K562 (cell line): ENCODE measurements at regions not wholly inside any gene's neighbourhood (a gene's known extent, or its start where the extent isn't known, plus 50 kb on each side); places are given as distances from the start of the nearest gene placed in this dataset.

Experiments
- ATAC-seq: fragments of 200-7000 bp; cut with Tn5 transposase; 3 replicates; pipeline ENCODE4 v1.9.1; 2020; ENCODE audit warnings: moderate library complexity
- BruUV-seq: library from RNA; stranded (reverse); fragments of 400-500 nt; replicated peaks from 2 replicates; lab custom pipeline; 2021; lab: Mats Ljungman, UMichigan
- CTCF ChIA-PET: fragments of 300-600 bp; formaldehyde crosslinking; extraction: SDS; loops from one replicate; lab custom pipeline; 2021; ENCODE audit warnings: low intra/inter-chr PET ratio; lab: Yijun Ruan, JAX
- POLR2A ChIA-PET: fragments of 300-600, 350-650 bp; sonication (Branson Sonifier 250); formaldehyde crosslinking; extraction: SDS; loops from one replicate; lab custom pipeline; 2021; ENCODE audit warnings: antibody characterized with exemption, inconsistent platforms; lab: Yijun Ruan, JAX
- DNase-seq, 4 experiments: peaks; one replicate each; pipeline versions ENCODE4 v3.0.0 to v3.0.0-alpha.2; 2011 to 2018; ENCODE audit warnings: low spot score in 3 of 4, mixed read lengths in 3 of 4; ENCODE audit errors: extremely low read depth in 1 of 4
- FAIRE-seq: peaks from 2 replicates; lab custom pipeline; 2011; peaks lifted over from hg19 to GRCh38; lab: Jason Lieb, UNC
- H2AFZ ChIP-seq: 2 replicates; pipeline ENCODE4 v1.6.0; 2011; ENCODE audit warnings: low read depth, low read length, control low read depth, inconsistent platforms
- H3K27ac ChIP-seq: fragments of 200-600 bp; 3 replicates; pipeline ENCODE4 v1.8.0; 2011; ENCODE audit warnings: low read depth, mild to moderate bottlenecking, control low read depth, inconsistent platforms, low read length, moderate library complexity, mixed read lengths; ENCODE audit errors: extremely low read depth
- H3K27me3 ChIP-seq, 2 experiments: fragments of 300-600 bp in 1 of 2; 2 replicates in 1 of 2; 3 replicates in 1 of 2; pipeline versions ENCODE4 v1.6.0 to v1.8.0; 2011; ENCODE audit warnings: inconsistent platforms in 2 of 2, low read length in 2 of 2, mild to moderate bottlenecking in 1 of 2, mixed read lengths in 1 of 2, moderate library complexity in 1 of 2; ENCODE audit not compliant: control insufficient read depth in 2 of 2, insufficient read depth in 2 of 2
- H3K36me3 ChIP-seq: fragments of 300-600 bp; 3 replicates; pipeline ENCODE4 v1.8.0; 2011; ENCODE audit warnings: mild to moderate bottlenecking, low read length, inconsistent platforms; ENCODE audit not compliant: control insufficient read depth, insufficient read depth
- H3K4me1 ChIP-seq, 2 experiments: fragments of 200-600 bp in 1 of 2; replicated peaks in 1 of 2; 2 replicates in 1 of 2; 3 replicates in 1 of 2; pipeline versions ENCODE4 v1.5.1 to v1.8.0; 2011; ENCODE audit warnings: inconsistent platforms in 2 of 2, low read length in 2 of 2, mild to moderate bottlenecking in 1 of 2, mixed read lengths in 1 of 2, moderate library complexity in 1 of 2; ENCODE audit not compliant: control insufficient read depth in 2 of 2, insufficient read depth in 2 of 2
- H3K4me2 ChIP-seq: 2 replicates; pipeline ENCODE4 v1.6.1; 2011; ENCODE audit warnings: low read length, control low read depth, inconsistent platforms, mixed read lengths; ENCODE audit not compliant: insufficient read depth
- H3K4me3 ChIP-seq: fragments of 200-600 bp; sonication (generic), shearing (Covaris generic); 2 replicates; pipeline ENCODE4 v1.5.1; 2016; ENCODE audit warnings: control low read depth, inconsistent platforms
- H3K79me2 ChIP-seq: fragments of 200-600 bp; 3 replicates; pipeline ENCODE4 v1.8.0; 2011; ENCODE audit warnings: low read length, inconsistent platforms; ENCODE audit not compliant: control insufficient read depth, insufficient read depth
- H3K9ac ChIP-seq, 2 experiments: 2 replicates each; pipeline versions ENCODE4 v1.6.0 to v1.6.1; 2011; ENCODE audit warnings: low read depth in 2 of 2, low read length in 2 of 2, control low read depth in 1 of 2, inconsistent platforms in 1 of 2, mild to moderate bottlenecking in 1 of 2, mixed read lengths in 1 of 2; ENCODE audit not compliant: insufficient read depth in 1 of 2
- H3K9me1 ChIP-seq: one replicate; pipeline ENCODE4 v1.6.0; 2011; ENCODE audit warnings: inconsistent platforms, mild to moderate bottlenecking, low read length, moderate library complexity; ENCODE audit not compliant: control insufficient read depth, insufficient read depth
- H3K9me3 ChIP-seq: replicated peaks from 2 replicates; pipeline ENCODE4 v1.5.1; 2011; ENCODE audit warnings: low read depth, low read length, inconsistent platforms; ENCODE audit not compliant: control insufficient read depth, insufficient read depth
- H4K20me1 ChIP-seq: replicated peaks from 2 replicates; pipeline ENCODE4 v1.6.1; 2011; ENCODE audit warnings: low read length, inconsistent platforms, mixed read lengths; ENCODE audit not compliant: control insufficient read depth, insufficient read depth
- KDM1A ChIP-seq, 2 experiments: fragments of 450-650 bp; IDR thresholded peaks; 2 replicates each; pipeline ENCODE4 v1.6.1; 2016; ENCODE audit warnings: mild to moderate bottlenecking in 2 of 2
- NFE2 ChIP-seq: IDR thresholded peaks from 2 replicates; pipeline ENCODE4 v1.6.1; 2014; ENCODE audit warnings: antibody characterized with exemption, low read depth
- SNRNP70 ChIP-seq: fragments of 200-400 bp; formaldehyde crosslinking; optimal IDR thresholded peaks from 2 replicates; pipeline ENCODE3; 2017; ENCODE audit warnings: low read depth, low read length
- ZBED1 ChIP-seq: IDR thresholded peaks from 2 replicates; pipeline ENCODE4 v1.6.1; 2014
- ZFP1 ChIP-seq: fragments of 450-650 bp; formaldehyde crosslinking; IDR thresholded peaks from 2 replicates; pipeline ENCODE4 v1.4.0; 2020; ENCODE audit warnings: mild to moderate bottlenecking, mixed read lengths
- ZNF316 ChIP-seq: fragments of 450-650 bp; IDR thresholded peaks from 2 replicates; pipeline ENCODE4 v1.6.1; 2016
- ZNF354B ChIP-seq: fragments of 250-450 bp; sonication (Bioruptor Pico); IDR thresholded peaks from 2 replicates; pipeline ENCODE4 v1.4.0; 2020
- ZNF57 ChIP-seq: fragments of 450-650 bp; formaldehyde crosslinking; IDR thresholded peaks from 2 replicates; pipeline ENCODE4 v1.4.0; 2020; ENCODE audit warnings: mild to moderate bottlenecking, moderate library complexity
- ZNF592 ChIP-seq: fragments of 450-650 bp; IDR thresholded peaks from 2 replicates; pipeline ENCODE4 v1.6.1; 2017; ENCODE audit warnings: antibody characterized with exemption, mild to moderate bottlenecking
- WGBS: fragments of 100-300 bp; shearing (Covaris generic); methylation state at CpG from one replicate; pipeline ENCODE4 v1.1.6; 2016; ENCODE audit warnings: low coverage, mixed read lengths; ENCODE audit not compliant: insufficient coverage; ENCODE audit errors: missing lambda C conversion rate; 5-methylcytosine and 5-hydroxymethylcytosine counted together
- in situ Hi-C: fragments of 300-500 bp; cut with MboI; formaldehyde crosslinking; loops from 4 replicates; pipeline ENCODE4 v1.15.0; 2018; ENCODE audit warnings: inconsistent platforms, mixed read lengths
- intact Hi-C: fragments of 100-400 bp; cut with micrococcal nuclease; formaldehyde crosslinking; loops from 2 replicates; pipeline ENCODE4 v1.14.2; 2022
- TF ChIP-seq, protein P1 (sequence below): sonication (generic); formaldehyde crosslinking; IDR thresholded peaks from 2 replicates; pipeline ENCODE4 v1.8.0; 2023; ENCODE audit warnings: mild to moderate bottlenecking, missing genetic modification reagents
- TF ChIP-seq, protein P2 (sequence below): sonication (generic); formaldehyde crosslinking; IDR thresholded peaks from 2 replicates; pipeline ENCODE4 v1.8.1; 2023; ENCODE audit warnings: mild to moderate bottlenecking, missing genetic modification reagents

DNA sequence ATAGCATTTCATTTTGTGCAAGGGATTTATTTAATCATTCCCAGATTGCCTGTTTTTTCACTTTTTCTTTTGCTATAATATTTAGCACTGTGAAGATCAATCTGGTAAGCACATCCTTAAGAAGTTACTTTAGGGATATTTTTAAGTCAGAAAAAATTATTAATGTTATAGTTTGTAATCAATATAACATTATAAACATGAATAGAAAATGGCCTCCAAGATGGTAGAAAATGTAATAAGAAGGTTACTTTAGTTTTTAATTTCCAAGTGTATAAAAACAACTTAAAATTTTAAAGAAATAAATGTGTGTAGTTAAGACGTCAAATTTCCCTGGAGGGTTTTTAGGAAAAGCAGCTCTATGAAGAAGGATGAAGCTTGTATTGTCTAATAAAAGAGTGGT lies 81.9 kb upstream of the SERPINE2 start:
- POLR2A ChIA-PET = no interaction called here
- CTCF ChIA-PET = no interaction called here
- no peak for FAIRE-seq

More for the DNA sequence above, 81.9 kb upstream of the SERPINE2 start:
- Histone ChIP-seq H3K36me3 (no peaks in the 10 kb centered on the region), H3K4me1 (no peaks in the 10 kb centered on the region), H3K9ac (no peak overlapping the region), H2AFZ (no peak overlapping the region), H3K4me3 (no peak overlapping the region), H3K79me2 (no peaks in the 10 kb centered on the region), H3K27me3 (no peaks in the 10 kb centered on the region), H3K4me2 (no peak overlapping the region), H3K9me1 (no peaks in the 10 kb centered on the region), H4K20me1 (no peaks in the 10 kb centered on the region), H3K9me3 (no peaks in the 10 kb centered on the region), H3K27ac (no peak overlapping the region)
- no peak for DNase-seq
- no peak for ATAC-seq
- TF ChIP-seq, protein P1, sequence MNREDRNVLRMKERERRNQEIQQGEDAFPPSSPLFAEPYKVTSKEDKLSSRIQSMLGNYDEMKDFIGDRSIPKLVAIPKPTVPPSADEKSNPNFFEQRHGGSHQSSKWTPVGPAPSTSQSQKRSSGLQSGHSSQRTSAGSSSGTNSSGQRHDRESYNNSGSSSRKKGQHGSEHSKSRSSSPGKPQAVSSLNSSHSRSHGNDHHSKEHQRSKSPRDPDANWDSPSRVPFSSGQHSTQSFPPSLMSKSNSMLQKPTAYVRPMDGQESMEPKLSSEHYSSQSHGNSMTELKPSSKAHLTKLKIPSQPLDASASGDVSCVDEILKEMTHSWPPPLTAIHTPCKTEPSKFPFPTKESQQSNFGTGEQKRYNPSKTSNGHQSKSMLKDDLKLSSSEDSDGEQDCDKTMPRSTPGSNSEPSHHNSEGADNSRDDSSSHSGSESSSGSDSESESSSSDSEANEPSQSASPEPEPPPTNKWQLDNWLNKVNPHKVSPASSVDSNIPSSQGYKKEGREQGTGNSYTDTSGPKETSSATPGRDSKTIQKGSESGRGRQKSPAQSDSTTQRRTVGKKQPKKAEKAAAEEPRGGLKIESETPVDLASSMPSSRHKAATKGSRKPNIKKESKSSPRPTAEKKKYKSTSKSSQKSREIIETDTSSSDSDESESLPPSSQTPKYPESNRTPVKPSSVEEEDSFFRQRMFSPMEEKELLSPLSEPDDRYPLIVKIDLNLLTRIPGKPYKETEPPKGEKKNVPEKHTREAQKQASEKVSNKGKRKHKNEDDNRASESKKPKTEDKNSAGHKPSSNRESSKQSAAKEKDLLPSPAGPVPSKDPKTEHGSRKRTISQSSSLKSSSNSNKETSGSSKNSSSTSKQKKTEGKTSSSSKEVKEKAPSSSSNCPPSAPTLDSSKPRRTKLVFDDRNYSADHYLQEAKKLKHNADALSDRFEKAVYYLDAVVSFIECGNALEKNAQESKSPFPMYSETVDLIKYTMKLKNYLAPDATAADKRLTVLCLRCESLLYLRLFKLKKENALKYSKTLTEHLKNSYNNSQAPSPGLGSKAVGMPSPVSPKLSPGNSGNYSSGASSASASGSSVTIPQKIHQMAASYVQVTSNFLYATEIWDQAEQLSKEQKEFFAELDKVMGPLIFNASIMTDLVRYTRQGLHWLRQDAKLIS (CRISPR knock-in tag) = no peak
- no peak for TF ChIP-seq NFE2
- TF ChIP-seq ZNF57 (CRISPR knock-in tag) = no peak
- TF ChIP-seq KDM1A (IDR thresholded peaks at IDR 0.05) = no peak
- TF ChIP-seq ZNF316 = no peak
- TF ChIP-seq ZNF592 = no peak
- no peak for TF ChIP-seq ZBED1
- no peak for TF ChIP-seq ZNF354B
- TF ChIP-seq ZFP1 (CRISPR knock-in tag) = no peak
- no peak for TF ChIP-seq SNRNP70
- TF ChIP-seq, protein P2, sequence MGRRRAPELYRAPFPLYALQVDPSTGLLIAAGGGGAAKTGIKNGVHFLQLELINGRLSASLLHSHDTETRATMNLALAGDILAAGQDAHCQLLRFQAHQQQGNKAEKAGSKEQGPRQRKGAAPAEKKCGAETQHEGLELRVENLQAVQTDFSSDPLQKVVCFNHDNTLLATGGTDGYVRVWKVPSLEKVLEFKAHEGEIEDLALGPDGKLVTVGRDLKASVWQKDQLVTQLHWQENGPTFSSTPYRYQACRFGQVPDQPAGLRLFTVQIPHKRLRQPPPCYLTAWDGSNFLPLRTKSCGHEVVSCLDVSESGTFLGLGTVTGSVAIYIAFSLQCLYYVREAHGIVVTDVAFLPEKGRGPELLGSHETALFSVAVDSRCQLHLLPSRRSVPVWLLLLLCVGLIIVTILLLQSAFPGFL (CRISPR knock-in tag) = no peak
- WGBS = 0% methylated on average over 1 of the region's 1 CpG
- BruUV-seq = no TSS peak
- in situ Hi-C loops = no loop called here
- intact Hi-C loops = no loop called here
